NCI-H69 (cell line): ENCODE measurements at regions not wholly inside any gene's neighbourhood (a gene's known extent, or its start where the extent isn't known, plus 50 kb on each side); places are given as distances from the start of the nearest gene placed in this dataset.
"Not testable (repeated sequence)": the region's sequence is repeated elsewhere in the genome, so short reads cannot be mapped to it uniquely, and the experiment has no call there.

Source experiments
- DNase-seq: peaks from one replicate; lab custom pipeline; 2025; lab: John Stamatoyannopoulos, UW

DNA sequence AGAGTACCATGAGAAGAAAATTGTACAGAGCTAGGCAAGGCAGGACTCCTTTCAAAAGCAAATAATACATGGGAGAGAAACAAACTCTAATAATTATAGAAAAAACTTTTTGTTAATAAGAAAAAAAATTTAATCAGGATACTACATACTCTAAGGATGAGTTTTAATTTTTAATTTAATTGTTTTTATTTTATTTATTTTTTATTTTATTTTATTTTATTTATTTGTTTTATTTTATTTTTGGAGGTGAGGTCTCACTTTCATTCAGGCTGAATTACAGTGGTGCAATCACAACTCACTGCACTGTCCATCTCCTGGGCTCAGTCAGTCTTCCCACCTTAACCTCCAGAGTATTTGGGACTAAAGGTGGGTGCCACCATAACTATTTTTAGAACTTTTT lies 1347.2 kb downstream of the NLGN4Y start:
- no peak for DNase-seq

DNA sequence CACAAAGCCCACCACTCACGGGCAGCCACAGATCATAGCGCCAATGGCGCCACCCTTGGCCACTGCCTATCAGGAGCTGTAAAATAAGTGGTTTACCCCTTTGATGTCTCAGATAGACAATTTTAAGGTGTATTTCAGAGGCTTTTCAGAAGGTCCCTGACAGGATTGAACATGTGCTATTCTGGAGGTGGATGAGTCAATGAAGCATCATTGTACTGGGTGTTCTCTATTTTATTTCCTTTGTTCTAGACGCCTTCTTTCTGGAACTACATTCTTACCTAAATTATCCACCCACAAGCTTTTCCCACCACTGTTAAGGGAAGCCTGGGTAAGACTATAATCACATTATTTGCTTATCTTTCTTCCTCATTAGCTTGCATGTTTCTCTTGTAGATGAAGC lies 1351.6 kb downstream of the NLGN4Y start:
- not testable (repeated sequence) for DNase-seq

DNA sequence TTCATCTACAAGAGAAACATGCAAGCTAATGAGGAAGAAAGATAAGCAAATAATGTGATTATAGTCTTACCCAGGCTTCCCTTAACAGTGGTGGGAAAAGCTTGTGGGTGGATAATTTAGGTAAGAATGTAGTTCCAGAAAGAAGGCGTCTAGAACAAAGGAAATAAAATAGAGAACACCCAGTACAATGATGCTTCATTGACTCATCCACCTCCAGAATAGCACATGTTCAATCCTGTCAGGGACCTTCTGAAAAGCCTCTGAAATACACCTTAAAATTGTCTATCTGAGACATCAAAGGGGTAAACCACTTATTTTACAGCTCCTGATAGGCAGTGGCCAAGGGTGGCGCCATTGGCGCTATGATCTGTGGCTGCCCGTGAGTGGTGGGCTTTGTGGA lies 1379.2 kb downstream of the NLGN4Y start:
- DNase-seq, result not testable (repeated sequence)

DNA sequence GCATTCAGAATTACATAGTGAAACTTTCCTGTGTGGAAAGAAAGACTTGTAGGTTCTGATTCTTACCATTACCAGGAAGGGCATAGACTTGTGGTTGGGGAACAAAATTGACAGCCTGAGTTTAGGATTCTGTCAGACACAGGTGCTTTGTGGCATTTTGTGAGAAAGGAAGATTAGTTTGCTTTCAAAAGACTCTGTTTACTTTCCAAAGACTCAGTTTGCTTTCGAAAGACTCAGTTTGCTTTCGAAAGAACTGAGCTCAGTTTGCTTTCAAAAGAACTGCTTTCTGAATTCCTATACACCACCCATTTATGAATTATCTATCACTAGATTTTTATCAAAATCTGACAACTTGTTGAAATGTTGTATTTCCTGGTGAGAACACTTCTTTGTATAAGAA lies 1381.2 kb downstream of the NLGN4Y start:
- peak; percentile 42 for DNase-seq

DNA sequence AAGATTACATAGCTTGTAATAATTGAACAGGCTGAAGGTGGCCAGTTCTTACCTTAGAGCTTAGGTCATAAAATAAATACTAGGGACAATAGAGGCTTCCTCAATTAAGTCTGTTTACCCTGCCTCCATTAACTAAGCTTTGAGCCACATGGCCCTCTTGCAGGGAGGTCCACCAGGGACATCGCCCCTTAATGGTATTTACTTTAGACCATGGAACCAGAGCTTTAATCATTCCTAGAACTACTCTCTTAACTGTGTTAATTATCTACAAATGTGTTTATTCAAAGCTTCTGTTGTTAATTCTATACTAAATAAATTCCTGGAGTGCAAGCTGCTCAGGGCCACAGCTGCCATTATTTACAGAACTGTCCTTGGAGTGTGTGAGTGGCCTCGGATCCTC lies 1402.2 kb downstream of the NLGN4Y start:
- peak; percentile 92 for DNase-seq

DNA sequence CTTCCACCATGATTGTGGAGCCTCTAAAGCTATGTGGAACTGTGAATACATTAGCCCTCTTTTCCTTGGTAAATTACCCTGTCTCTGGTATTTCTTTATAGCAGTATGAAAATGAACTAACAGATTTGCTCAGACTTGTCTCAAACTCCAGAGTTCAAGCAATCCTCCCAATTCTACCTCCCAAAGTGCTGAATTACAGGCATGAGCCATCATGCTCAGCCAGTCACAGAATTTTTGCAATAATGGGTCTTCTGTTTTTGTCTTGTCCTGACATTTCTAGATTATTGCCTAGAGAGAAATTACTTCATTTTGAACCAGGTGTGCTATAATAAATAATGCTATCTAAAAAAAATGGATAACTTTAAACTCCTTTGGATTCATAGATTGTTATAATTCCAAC lies 1414.5 kb downstream of the NLGN4Y start:
- DNase-seq, result no peak

DNA sequence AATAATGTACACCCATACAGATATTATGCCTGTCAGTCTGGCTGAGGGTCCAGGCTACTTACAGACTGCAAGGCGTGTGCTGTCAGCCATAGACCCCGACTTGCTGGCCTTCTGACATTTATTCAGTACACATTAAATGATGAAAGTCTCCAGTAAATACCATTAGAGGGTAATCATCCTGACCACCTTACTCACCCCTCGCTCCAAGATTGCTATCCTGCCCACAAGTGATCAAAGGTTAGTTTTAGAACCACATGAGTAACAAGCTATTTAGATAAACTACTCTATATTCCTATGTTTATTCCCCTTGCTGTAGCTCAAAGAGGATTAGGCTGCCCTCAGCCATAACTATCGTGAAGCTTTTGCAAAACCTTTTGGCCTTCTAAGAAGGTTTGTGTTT lies 1426.7 kb downstream of the NLGN4Y start:
- DNase-seq, result no peak

DNA sequence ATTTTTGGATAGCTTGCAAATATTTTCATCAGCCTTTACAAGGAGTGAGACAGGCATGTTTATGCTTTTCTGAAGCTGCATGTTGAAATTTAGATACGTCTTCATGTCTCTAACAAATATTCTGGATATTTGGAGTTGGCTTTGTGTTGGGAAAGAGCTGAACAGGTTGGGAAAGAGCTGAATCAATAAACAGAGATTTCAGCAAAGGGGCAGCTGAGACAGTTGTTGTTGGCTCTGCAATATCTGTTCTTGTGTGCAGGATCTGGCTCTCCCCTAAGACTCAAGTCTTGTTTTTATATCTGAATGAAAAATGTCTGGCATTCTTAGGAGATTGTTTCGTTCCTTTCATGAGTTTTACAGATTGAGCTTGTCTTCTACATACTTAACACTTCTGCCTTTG lies 1444.5 kb downstream of the NLGN4Y start:
- no peak for DNase-seq

DNA sequence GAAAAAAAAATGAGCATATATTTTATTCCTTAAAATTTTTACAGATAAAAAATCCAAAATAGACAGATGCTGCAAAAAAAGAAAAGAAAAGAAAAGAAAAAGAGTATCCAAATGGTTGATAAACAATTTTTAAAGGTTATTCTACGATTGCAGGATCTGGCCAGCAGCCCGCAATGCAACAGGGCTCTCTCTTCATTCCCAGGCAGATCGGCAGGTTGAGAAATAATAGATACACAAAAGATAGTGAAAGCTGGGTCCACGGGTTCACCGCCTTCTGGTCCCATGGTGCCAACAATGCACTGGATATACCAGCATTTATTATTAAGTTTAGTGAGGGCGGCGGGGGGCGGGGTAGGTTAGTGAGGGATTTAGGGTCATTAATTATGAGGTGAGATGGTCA lies 1448.9 kb downstream of the NLGN4Y start:
- no peak for DNase-seq

DNA sequence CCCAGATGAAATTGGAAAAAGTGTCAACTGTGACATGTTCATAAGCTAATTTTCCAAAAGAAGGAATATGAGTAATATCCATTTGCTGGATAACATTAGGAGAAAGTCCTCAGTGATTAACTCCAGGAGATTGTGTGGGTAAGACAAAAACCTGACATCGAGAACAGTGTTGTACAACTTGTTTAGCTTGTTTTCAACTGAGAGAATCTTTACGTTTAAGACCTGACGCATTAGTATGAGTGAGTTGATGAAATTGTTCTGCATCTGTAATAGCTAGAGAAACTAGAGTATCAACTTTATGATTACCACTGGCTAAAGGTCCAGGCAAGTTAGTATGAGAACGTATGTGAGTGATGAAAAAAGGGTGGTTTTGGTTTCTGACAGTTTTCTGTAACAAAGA lies 1452.4 kb downstream of the NLGN4Y start:
- DNase-seq, result no peak

DNA sequence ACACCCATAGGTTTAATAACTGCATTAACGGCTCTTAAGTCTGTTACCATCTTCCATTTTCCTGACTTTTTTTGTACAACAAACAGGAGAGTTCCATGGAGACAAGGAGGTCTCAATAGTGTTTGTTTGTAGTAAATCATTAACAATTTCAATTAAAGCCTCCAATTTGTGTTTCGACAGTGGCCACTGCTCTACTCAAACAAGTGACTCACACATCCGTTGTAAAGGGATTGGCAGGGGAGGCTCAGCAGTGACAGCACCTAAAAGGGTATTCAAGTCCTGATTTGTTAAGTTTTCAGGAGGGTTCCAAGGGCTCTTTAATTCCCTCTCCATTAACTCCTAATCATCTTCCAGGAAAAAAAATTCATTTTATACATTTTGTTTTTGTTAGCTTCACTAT lies 1454.2 kb downstream of the NLGN4Y start:
- DNase-seq, result no peak

DNA sequence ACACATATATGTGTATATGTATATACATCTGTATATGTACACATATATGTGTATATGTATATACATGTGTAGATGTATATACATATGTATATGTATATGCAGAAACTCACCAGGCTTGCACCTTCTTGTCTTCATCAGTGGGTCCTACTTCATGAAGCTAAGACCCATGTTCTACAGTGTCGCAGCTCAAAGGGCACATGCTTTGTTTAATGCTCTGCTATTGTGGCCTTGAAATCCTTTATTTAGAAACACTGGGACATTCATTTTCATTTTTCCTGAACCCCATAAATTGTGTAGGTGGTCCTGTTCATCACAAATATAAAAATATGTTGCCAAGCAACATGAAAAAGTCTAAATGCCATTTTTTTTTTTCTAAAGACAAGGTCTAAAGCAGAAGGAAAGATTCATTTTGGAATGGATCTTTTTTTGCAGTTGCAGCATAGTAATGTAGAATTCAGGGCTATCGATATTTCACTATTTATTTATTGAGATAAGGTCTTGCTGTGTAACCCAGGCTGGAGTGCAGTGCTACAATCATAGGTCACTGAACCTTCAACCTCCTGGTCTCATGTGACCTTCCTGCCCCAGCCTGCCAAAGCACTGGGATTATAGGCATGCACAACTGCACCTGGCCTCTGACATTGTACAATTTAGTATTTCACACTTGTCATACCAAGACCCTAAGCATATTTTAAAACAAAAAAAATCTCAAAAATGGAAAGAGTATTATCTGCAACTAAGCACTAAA lies 1460.5 kb downstream of the NLGN4Y start:
- DNase-seq, result no peak

DNA sequence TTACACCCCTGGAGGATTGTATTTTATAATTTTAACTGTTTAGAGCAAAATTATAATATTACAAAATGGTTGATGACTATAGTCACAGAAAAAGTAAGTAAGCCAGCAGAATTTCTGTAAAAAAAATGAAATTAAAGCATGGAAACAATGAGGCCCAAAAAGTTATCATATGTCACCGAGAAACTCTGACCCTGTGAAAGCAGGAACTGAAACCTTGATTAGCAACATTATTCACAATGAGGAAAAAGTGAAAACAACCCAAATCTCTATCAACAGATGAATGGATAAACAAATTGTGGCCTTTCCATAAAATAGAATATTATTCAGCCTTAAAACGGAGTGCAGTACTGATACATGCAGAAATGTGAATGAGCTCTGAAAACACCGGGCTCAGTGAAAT lies 1471.7 kb downstream of the NLGN4Y start:
- no peak for DNase-seq

DNA sequence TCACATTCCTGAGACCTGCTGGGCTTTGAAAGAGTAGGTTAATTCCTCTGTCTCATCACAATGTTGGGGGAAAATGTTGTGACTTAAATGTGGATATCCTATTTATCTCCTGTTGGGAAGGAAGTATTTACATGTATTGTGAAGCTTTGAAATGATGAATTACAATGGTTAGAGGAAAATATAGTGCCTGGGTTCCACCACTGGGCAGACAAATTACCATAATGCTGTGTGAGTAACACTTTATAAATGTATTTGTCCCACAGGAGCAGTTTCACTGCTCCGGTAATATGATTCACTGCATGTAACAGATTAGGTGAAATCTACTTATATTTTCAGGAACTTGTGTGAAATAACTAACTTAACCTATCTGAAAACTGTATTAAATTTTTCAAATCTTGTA lies 1476.4 kb downstream of the NLGN4Y start:
- no peak for DNase-seq

DNA sequence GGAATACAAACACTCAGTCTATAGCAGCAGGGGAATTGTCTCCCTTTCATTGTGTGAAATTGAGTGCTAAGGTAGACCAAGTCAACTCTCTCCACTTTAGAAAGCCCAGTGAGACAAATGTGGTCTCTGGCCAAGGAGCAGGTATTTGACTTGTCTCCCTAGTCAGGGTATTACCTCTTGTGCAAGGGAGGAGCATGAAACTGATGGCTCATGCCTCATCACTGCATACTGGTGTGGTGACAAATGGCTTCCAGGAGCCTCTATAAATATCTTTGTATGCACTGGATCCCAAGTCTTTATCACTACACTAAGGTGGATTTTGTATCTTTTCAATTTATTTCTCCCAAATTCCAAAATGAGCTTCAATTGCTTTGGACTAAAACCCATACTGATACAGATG lies 1477.6 kb downstream of the NLGN4Y start:
- DNase-seq, result no peak

DNA sequence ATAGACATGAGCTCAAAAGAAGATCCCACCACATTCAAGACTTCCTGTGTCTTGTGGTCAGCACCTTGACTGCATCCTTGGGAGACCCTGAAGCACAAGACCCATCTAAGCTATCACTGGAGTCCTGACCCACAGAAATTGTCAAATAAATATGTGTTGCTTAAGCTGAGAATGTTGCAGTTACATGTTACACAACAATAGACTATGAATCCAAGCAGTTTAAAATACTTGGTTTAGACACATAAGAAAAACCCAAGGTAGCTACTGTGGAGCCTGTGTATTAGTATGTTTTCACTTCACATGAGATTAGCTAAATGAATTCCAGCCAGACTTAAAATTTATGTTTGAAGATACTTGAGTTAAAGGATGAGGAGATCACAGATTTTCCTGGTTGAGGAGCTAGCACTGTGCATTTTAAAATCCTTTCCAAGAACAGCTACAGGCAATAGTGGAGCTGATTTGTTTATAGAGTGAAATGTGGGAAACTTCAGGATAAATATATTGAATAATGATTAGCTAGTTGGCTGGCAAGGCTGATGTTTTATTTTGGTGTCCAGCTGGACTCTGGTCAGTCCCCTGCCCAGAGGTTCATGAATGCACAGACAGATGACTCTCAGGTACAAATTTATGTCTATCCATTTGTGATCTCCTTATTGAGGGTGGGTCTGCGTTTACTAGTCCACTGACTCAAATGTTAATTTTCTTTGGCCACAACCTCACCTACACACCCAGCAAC lies 1527.7 kb downstream of the NLGN4Y start:
- DNase-seq, result no peak

DNA sequence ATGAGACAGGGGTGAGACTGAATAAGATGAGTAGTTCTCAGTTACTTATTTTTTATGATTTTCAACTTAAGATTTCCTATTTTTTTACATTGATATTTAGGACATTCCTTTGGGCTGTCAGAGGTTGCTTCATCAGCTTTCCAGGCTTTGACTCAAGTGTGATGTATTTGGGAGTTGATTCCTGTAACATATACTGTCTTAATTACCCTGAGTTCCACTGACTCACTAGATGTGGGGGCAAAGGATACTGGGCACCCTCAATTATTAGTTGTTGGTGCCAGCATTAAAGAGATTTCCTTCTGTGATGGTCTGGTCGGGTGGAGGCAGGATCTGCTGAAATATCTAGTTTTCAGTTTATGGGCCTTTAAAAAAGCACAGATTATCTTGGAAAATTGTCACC lies 1535.8 kb downstream of the NLGN4Y start:
- DNase-seq, result no peak

DNA sequence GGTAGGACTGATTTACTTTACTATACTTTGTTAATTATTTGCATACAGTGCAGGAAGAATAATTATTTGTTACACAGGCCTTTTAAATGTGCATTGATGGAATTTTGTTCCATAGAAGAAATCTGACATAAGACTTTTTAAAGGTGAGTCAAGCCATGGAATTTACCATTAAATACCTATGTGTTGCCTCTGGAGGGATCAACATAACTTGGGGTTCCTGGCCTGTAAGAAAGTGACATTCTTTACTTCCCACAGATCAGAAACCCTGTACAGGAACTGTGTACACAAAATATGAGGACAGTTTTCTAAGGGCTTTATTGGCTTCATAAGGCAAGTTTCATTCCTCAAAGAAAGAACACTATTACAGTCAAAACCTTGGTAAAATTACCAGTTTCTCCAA lies 1536.4 kb downstream of the NLGN4Y start:
- no peak for DNase-seq

DNA sequence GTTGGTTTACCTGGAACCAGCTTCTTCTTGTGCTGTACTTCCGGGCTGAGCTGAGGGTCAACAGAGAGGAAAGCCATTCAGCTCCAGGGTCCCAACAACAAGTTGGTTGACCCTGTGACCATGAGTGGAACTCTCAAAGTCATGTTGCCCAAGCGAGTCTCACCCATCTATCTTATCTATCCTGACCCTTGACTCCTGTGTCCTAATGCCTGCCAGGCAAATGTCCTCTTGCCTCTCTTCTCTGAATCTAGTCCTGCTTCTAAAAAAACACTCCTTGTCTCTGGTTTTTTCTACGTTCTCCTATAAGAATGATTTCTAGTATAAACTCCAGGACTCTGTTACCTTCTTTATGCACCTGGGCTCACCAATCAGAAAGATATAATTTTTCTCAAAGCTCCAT lies 1547.6 kb downstream of the NLGN4Y start:
- DNase-seq, result no peak

DNA sequence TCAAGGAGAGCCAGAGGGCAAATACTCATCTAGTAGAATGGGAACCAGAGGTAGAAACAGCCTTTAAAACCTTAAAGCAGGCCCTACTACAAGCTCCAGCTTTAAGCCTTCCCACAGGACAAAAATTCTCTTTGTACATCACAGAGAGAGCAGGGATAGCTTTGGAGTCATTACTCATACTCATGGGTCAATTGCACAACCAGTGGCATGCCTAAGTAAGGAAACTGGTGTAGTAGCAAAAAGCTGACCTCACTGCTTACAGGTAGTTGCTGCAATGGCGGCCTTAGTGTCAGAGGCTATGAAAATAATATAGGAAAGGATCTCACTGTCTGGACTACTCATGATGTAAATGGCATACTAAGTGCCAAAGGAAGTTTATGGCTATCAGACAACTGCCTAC lies 1551.4 kb downstream of the NLGN4Y start:
- DNase-seq, result no peak

DNA sequence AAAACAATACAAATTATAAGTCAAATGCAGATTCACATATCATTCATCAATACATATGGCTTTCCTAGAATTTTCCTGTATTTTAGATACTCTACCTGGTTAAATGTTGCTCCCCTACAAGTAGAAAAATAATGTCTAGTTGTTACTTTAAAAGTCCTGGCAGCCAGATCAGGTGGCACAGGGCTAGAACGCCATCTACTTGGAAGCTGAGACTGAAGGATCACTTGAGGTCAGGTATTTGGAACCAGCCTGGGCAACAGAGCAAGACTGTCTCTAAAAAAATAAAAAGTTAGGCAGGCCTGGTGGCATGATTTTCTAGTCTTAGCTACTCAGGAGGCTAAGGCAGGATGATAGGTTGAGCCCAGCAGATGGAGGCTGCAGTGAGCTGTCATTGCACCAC lies 1573.0 kb downstream of the NLGN4Y start:
- DNase-seq, result no peak

DNA sequence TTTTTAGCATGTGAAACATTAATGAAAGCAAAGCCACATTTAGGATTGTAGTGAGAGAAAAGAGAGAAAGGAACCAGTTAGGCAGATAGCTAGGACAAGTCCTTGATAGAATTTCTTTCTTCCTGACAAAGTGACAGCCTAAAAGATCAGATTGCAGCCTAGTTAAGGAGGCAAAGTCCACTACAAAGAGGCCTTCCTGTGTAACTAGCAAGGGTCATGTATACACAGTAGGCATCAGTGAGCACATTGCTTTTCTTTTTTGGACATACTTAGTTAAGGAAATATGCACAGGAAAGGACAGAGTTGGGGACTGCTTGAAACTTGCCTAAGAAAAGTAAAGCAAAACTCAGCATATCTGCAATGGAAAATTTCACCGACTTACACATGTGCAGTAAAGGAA lies 1577.5 kb downstream of the NLGN4Y start:
- DNase-seq, result no peak

DNA sequence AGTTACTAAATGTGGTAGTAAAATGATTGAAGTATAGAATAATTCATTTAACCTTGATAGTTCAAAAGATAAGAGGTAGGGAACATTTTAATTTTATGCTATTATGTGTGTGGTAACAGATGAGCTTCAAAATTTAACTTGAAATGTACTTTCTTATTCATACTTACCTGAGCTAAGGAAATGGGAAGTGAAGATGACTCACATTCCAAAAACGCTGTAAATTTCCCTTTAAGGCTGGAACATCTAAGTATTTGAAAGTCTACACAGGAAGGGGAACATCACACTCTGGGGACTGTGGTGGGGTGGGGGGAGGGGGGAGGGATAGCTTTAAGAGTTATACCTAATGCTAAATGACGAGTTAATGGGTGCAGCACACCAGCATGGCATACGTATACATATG lies 1582.3 kb downstream of the NLGN4Y start:
- no peak for DNase-seq

DNA sequence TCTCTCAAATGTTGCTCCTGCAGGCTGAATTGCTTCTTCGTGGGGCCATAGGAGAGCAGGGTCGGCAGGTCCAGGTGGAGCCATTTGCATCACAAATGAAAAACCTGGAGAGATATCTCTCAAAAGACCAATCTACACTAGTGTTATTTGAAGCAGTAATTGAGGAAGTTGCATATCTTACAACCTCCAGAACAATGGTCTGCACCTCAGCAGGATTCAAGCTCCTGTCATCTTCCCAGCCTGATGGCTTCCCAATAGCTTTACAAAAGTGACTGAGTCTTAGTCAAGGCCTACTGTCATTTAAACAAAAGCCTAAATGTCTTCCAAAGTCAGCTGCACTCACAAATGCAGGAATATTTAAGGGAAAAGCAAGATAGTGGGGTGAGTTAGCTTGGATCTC lies 1584.5 kb downstream of the NLGN4Y start:
- DNase-seq, result no peak
